Right lobe of liver (tissue), 4 donors: ENCODE measurements at regions not wholly inside any gene's neighbourhood (a gene's known extent, or its start where the extent isn't known, plus 50 kb on each side); places are given as distances from the start of the nearest gene placed in this dataset.

ENCODE experiments used
- POLR2A ChIP-seq: fragments of 450-650 bp; IDR thresholded peaks from one replicate; pipeline ENCODE4 v1.6.1; 2017; ENCODE audit warnings: antibody characterized with exemption, mild to moderate bottlenecking
- TF ChIP-seq, protein P1 (sequence below), 4 donors: fragments of 200-600 bp in 3 of 4; fragments of 450-650 bp in 1 of 4; IDR thresholded peaks; one replicate each; pipeline versions ENCODE4 v1.5.1 to v1.8.0; 2016 to 2022; ENCODE audit warnings: antibody characterized with exemption in 4 of 4, mild to moderate bottlenecking in 2 of 4
- donor health status: DM: no; HTN: no; CAD: no.
- donor health status: DM: no; HTN: no; CAD: no.
- donor health status: DM: no; HTN: yes; CAD: no.

- TF ChIP-seq POLR2A = no peak
- TF ChIP-seq, protein P1, sequence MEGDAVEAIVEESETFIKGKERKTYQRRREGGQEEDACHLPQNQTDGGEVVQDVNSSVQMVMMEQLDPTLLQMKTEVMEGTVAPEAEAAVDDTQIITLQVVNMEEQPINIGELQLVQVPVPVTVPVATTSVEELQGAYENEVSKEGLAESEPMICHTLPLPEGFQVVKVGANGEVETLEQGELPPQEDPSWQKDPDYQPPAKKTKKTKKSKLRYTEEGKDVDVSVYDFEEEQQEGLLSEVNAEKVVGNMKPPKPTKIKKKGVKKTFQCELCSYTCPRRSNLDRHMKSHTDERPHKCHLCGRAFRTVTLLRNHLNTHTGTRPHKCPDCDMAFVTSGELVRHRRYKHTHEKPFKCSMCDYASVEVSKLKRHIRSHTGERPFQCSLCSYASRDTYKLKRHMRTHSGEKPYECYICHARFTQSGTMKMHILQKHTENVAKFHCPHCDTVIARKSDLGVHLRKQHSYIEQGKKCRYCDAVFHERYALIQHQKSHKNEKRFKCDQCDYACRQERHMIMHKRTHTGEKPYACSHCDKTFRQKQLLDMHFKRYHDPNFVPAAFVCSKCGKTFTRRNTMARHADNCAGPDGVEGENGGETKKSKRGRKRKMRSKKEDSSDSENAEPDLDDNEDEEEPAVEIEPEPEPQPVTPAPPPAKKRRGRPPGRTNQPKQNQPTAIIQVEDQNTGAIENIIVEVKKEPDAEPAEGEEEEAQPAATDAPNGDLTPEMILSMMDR (IDR thresholded peaks at IDR 0.05) = no peak
Measured at GRCh38 chr22:41038732-41039131, 53.7 kb upstream of the EP300 start.
